HL-60 (cell line): ENCODE measurements at regions not wholly inside any gene's neighbourhood (a gene's known extent, or its start where the extent isn't known, plus 50 kb on each side); places are given as distances from the start of the nearest gene placed in this dataset.
"Not testable (repeated sequence)": the region's sequence is repeated elsewhere in the genome, so short reads cannot be mapped to it uniquely, and the experiment has no call there.

Experiments used
- DNase-seq, 2 experiments: peaks; one replicate each; pipeline ENCODE4 v3.0.0-alpha.2; 2010 to 2020; ENCODE audit warnings: low read depth in 1 of 2, low spot score in 1 of 2
- H3K27ac ChIP-seq: fragments of 250-450 bp; sonication (Bioruptor Pico); replicated peaks from 2 replicates; pipeline ENCODE4 v1.5.1; 2020; ENCODE audit warnings: mild to moderate bottlenecking, moderate library complexity
- H3K27me3 ChIP-seq: fragments of 250-450 bp; sonication (Bioruptor Pico); 2 replicates; pipeline ENCODE4 v1.5.1; 2021; ENCODE audit warnings: mild to moderate bottlenecking, moderate library complexity; ENCODE audit not compliant: insufficient read depth, poor library complexity, severe bottlenecking
- H3K4me3 ChIP-seq: replicated peaks from 2 replicates; pipeline ENCODE4 v1.5.1; 2011; ENCODE audit warnings: mild to moderate bottlenecking, control low read depth, low read length; ENCODE audit not compliant: insufficient read depth
- GABPA ChIP-seq: IDR thresholded peaks from 2 replicates; pipeline ENCODE4 v1.6.1; 2012; ENCODE audit warnings: low read depth
- POLR2AphosphoS5 ChIP-seq: IDR thresholded peaks from 2 replicates; pipeline ENCODE4 v1.6.1; 2012; ENCODE audit warnings: low read depth
- SPI1 ChIP-seq: IDR thresholded peaks from 2 replicates; pipeline ENCODE4 v1.6.1; 2012; ENCODE audit warnings: low read depth, mild to moderate bottlenecking, borderline replicate concordance
- TF ChIP-seq, protein P1 (sequence below): IDR thresholded peaks from one replicate; pipeline ENCODE4 v1.5.1; 2011; ENCODE audit warnings: low read length, control low read depth, inconsistent platforms; ENCODE audit not compliant: insufficient read depth
- TF ChIP-seq, protein P2 (sequence below): IDR thresholded peaks from 2 replicates; pipeline ENCODE4 v1.6.1; 2012; ENCODE audit warnings: low read depth; ENCODE audit not compliant: insufficient replicate concordance

DNA sequence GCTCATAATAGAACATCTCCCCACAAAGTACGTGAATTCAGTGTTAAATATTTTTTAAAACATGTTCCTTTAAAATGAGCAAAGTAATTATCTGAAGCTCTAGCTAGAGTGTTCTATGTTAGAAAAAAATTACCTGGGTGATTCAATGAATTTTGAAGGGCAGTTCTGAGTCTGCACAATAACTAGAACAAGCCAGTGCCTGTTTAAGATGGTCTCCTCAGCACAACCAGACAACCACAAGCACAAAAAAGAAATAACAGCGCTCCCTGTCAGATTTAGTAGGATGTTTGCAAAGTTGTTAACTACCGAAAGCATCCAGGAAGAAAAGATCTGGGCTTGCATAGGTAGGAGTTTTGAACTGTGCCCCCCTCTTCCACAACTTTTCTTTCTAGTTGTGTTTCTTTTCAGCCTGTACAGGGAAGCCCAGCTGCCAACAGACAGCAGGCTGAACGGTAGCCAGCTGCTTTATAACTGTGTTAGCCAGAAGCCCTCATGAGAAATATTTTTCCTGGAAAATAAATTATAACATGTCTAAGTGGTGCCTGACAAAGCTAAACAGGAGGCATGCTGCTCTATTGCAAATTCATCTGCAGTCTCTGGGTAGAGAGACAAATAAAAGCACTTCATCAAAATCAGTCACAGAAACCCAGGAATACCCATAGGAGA, 1026.9 kb downstream of the MAT2B start:
- Histone ChIP-seq H3K27me3 (no peaks in the 10 kb centered on the region), H3K4me3 (no peak overlapping the region), H3K27ac (no peak overlapping the region)
- TF ChIP-seq, protein P1, sequence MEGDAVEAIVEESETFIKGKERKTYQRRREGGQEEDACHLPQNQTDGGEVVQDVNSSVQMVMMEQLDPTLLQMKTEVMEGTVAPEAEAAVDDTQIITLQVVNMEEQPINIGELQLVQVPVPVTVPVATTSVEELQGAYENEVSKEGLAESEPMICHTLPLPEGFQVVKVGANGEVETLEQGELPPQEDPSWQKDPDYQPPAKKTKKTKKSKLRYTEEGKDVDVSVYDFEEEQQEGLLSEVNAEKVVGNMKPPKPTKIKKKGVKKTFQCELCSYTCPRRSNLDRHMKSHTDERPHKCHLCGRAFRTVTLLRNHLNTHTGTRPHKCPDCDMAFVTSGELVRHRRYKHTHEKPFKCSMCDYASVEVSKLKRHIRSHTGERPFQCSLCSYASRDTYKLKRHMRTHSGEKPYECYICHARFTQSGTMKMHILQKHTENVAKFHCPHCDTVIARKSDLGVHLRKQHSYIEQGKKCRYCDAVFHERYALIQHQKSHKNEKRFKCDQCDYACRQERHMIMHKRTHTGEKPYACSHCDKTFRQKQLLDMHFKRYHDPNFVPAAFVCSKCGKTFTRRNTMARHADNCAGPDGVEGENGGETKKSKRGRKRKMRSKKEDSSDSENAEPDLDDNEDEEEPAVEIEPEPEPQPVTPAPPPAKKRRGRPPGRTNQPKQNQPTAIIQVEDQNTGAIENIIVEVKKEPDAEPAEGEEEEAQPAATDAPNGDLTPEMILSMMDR = no peak
- TF ChIP-seq, protein P2, sequence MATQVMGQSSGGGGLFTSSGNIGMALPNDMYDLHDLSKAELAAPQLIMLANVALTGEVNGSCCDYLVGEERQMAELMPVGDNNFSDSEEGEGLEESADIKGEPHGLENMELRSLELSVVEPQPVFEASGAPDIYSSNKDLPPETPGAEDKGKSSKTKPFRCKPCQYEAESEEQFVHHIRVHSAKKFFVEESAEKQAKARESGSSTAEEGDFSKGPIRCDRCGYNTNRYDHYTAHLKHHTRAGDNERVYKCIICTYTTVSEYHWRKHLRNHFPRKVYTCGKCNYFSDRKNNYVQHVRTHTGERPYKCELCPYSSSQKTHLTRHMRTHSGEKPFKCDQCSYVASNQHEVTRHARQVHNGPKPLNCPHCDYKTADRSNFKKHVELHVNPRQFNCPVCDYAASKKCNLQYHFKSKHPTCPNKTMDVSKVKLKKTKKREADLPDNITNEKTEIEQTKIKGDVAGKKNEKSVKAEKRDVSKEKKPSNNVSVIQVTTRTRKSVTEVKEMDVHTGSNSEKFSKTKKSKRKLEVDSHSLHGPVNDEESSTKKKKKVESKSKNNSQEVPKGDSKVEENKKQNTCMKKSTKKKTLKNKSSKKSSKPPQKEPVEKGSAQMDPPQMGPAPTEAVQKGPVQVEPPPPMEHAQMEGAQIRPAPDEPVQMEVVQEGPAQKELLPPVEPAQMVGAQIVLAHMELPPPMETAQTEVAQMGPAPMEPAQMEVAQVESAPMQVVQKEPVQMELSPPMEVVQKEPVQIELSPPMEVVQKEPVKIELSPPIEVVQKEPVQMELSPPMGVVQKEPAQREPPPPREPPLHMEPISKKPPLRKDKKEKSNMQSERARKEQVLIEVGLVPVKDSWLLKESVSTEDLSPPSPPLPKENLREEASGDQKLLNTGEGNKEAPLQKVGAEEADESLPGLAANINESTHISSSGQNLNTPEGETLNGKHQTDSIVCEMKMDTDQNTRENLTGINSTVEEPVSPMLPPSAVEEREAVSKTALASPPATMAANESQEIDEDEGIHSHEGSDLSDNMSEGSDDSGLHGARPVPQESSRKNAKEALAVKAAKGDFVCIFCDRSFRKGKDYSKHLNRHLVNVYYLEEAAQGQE = no peak
- no peak for TF ChIP-seq SPI1
- no peak for TF ChIP-seq POLR2AphosphoS5
- TF ChIP-seq GABPA = no peak
- no peak for DNase-seq

DNA sequence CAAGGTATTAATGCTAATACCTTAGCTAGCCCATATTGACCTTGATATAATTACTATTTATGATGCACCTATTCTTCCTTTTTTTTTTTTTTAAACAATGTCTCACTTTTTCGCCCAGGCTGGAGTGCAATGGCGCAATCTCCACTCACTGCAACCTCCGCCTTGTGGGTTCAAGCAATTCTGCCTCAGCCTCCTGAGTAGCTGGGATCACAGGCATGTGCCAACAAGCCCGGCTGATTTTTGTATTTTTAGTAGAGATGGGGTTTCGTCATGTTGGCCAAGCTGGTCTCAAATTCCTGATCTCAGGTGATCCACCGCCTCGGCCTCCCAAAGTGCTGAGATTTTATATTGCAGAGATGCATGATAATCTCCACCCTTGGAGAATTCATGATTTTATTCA, 1028.0 kb downstream of the MAT2B start:
- H3K27ac ChIP-seq, H3K27me3 ChIP-seq, DNase-seq, H3K4me3 ChIP-seq: not testable (repeated sequence)

DNA sequence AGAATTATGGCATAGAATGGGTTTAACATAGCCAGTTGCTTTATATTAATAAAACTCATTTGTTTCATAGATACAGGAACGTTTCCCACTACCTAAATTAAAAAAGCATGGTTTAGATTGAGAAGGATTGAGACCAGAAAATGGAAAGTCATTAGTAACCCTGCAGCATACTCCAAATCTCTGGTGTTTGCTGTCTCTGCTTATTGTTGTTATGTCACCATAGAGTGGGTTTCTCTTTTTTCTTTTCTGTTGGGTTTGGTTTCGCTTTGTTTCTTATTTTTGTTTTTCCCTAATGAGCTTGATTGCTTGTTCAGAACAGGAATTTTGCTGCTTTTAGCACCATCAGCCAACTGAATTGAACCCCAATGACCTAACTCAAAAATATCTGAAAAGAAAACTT, 1034.8 kb downstream of the MAT2B start:
- TF ChIP-seq, protein P1 = no peak
- TF ChIP-seq POLR2AphosphoS5 (no peak), SPI1 (no peak), GABPA (no peak)
- TF ChIP-seq, protein P2 = no peak

DNA sequence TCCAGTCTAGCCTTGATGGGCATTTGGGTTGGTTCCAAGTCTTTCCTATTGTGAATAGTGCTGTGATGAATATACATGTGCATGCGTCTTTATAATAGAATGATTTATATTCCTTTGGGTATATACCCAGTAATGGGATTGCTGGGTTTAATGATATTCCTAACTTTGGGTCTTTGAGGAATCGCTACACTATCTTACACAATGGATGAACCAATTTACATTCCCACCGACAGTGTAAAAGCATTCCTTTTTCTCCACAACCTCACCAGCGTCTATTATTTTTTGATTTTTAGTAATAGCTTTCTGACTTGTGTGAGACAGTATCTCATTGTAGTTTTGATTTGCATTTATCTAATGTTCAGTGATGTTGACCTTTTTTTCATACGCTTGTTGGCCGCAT, 1040.1 kb downstream of the MAT2B start:
- Histone ChIP-seq H3K27me3 (no peaks in the 10 kb centered on the region), H3K27ac (no peak overlapping the region), H3K4me3 (no peak overlapping the region)
- no peak for DNase-seq
- TF ChIP-seq, protein P2 = no peak
- no peak for TF ChIP-seq POLR2AphosphoS5
- no peak for TF ChIP-seq GABPA
- TF ChIP-seq, protein P1 = no peak
- no peak for TF ChIP-seq SPI1

More for the DNA sequence above, 1034.8 kb downstream of the MAT2B start:
- Histone ChIP-seq H3K27ac (no peak overlapping the region), H3K4me3 (no peak overlapping the region), H3K27me3 (no peaks in the 10 kb centered on the region)
- DNase-seq = no peak
